ENCODE measurements at regions not wholly inside any gene's neighbourhood (a gene's known extent, or its start where the extent isn't known, plus 50 kb on each side); places are given as distances from the start of the nearest gene placed in this dataset.

DNA sequence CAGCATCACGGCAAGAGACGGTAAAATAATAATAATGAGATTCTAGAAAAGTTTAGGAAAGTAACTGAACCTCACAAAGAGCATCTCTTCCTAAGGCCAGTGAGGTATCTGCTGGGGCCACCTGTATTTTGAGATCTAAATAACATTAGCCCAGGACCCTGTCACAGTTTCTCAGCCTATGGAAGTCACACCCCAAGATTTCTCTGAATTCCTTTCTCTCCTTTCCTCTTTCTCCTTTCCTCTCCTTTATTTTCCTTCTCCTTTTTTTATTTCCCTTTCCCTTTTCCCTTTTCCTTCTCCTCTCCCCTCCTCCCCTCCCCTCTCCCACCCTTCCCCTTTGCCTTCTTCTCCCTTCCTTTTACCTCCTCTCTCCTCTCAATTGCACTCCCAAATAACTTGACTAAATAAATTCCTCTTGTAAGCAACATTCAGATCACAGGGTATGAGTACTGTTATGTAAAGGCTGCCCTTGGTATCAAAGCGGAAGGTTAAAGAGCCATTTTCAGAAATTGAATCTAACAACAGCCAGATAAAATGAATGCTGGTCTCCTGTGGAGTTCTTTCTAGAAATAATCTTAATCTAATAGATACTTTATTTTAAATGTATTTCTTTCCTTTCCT lies 506.2 kb downstream of the EPM2A start:
- TF ChIP-seq, protein P1, sequence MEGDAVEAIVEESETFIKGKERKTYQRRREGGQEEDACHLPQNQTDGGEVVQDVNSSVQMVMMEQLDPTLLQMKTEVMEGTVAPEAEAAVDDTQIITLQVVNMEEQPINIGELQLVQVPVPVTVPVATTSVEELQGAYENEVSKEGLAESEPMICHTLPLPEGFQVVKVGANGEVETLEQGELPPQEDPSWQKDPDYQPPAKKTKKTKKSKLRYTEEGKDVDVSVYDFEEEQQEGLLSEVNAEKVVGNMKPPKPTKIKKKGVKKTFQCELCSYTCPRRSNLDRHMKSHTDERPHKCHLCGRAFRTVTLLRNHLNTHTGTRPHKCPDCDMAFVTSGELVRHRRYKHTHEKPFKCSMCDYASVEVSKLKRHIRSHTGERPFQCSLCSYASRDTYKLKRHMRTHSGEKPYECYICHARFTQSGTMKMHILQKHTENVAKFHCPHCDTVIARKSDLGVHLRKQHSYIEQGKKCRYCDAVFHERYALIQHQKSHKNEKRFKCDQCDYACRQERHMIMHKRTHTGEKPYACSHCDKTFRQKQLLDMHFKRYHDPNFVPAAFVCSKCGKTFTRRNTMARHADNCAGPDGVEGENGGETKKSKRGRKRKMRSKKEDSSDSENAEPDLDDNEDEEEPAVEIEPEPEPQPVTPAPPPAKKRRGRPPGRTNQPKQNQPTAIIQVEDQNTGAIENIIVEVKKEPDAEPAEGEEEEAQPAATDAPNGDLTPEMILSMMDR (IDR thresholded peaks at IDR 0.05) = no peak
- no peak for TF ChIP-seq POLR2A (IDR thresholded peaks at IDR 0.05)
